Activated B cell treated with CpG ODN at 0.5 μM for 24 hours (primary cell): ENCODE measurements at regions not wholly inside any gene's neighbourhood (a gene's known extent, or its start where the extent isn't known, plus 50 kb on each side); places are given as distances from the start of the nearest gene placed in this dataset.

Source experiments
- ATAC-seq: fragments of 200-7000 bp; cut with Tn5 transposase; one replicate; pipeline ENCODE4 v1.10.0; 2021; ENCODE audit warnings: low read depth, mild to moderate bottlenecking, moderate library complexity
- CTCF ChIA-PET: fragments of 350-600 bp; sonication (Branson Sonifier 250); formaldehyde crosslinking; loops from one replicate; lab custom pipeline; 2021; ENCODE audit warnings: antibody characterized with exemption; lab: Charles Lee
- POLR2A ChIA-PET: fragments of 350-600 bp; sonication (Branson Sonifier 250); formaldehyde crosslinking; loops from one replicate; lab custom pipeline; 2021; ENCODE audit warnings: antibody characterized with exemption; lab: Charles Lee
- DNase-seq: peaks from one replicate; pipeline ENCODE4 v3.0.0; 2022
- H3K27ac Mint-ChIP-seq: one replicate; pipeline ENCODE4 v1.8.0; 2020; ENCODE audit warnings: mixed read lengths
- H3K27me3 Mint-ChIP-seq: one replicate; pipeline ENCODE4 v1.8.0; 2021; ENCODE audit warnings: mixed read lengths
- H3K36me3 Mint-ChIP-seq: one replicate; pipeline ENCODE4 v1.8.0; 2021; ENCODE audit warnings: low read depth, mixed read lengths
- H3K4me1 Mint-ChIP-seq: one replicate; pipeline ENCODE4 v1.8.0; 2021; ENCODE audit warnings: mixed read lengths
- H3K4me3 Mint-ChIP-seq: one replicate; pipeline ENCODE4 v1.8.0; 2020; ENCODE audit warnings: mild to moderate bottlenecking, mixed read lengths
- H3K9me3 Mint-ChIP-seq: one replicate; pipeline ENCODE4 v1.8.0; 2020; ENCODE audit warnings: mixed read lengths
- intact Hi-C: fragments of 100-400 bp; cut with micrococcal nuclease; formaldehyde crosslinking; loops from one replicate; pipeline ENCODE4 v1.15.1; 2024
- TF ChIP-seq, protein P1 (sequence below): fragments of 200-600 bp; IDR thresholded peaks from one replicate; pipeline ENCODE4 v1.8.0; 2022; ENCODE audit warnings: antibody characterized with exemption, mild to moderate bottlenecking

DNA sequence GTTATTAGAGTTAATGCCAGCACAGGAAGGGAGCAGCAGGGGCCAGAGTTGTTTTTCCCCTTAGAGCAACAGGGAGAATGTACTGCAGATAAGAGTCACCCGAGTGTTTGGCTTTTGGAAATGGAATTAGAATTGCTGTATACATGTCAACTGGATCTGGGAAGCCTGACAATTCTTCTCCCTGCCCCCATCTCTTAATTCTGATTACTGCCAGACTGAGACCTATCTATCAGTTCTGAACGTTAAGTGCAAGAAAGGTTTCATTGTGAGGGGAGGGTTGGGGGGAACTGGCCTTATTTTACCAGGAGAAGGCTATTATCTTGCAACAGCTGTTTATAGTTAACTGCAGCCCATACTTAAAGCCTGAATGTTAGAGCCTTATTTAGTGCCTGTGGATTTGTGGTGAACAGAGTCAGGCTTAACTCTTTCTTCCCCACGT is 424.5 kb upstream of the CDH11 start:
- POLR2A ChIA-PET = no interaction called here
- TF ChIP-seq, protein P1, sequence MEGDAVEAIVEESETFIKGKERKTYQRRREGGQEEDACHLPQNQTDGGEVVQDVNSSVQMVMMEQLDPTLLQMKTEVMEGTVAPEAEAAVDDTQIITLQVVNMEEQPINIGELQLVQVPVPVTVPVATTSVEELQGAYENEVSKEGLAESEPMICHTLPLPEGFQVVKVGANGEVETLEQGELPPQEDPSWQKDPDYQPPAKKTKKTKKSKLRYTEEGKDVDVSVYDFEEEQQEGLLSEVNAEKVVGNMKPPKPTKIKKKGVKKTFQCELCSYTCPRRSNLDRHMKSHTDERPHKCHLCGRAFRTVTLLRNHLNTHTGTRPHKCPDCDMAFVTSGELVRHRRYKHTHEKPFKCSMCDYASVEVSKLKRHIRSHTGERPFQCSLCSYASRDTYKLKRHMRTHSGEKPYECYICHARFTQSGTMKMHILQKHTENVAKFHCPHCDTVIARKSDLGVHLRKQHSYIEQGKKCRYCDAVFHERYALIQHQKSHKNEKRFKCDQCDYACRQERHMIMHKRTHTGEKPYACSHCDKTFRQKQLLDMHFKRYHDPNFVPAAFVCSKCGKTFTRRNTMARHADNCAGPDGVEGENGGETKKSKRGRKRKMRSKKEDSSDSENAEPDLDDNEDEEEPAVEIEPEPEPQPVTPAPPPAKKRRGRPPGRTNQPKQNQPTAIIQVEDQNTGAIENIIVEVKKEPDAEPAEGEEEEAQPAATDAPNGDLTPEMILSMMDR = no peak
- H3K4me3 Mint-ChIP-seq = no peak overlapping the region
- H3K27me3 Mint-ChIP-seq = no peaks in the 10 kb centered on the region
- no peak overlapping the region for H3K27ac Mint-ChIP-seq
- intact Hi-C loops = no loop called here
- ATAC-seq = no peak
- CTCF ChIA-PET = no interaction called here
- H3K9me3 Mint-ChIP-seq = peaks cover 4% of the 10 kb centered on the region
- no peaks in the 10 kb centered on the region for H3K36me3 Mint-ChIP-seq
- H3K4me1 Mint-ChIP-seq = no peaks in the 10 kb centered on the region
- DNase-seq = no peak

DNA sequence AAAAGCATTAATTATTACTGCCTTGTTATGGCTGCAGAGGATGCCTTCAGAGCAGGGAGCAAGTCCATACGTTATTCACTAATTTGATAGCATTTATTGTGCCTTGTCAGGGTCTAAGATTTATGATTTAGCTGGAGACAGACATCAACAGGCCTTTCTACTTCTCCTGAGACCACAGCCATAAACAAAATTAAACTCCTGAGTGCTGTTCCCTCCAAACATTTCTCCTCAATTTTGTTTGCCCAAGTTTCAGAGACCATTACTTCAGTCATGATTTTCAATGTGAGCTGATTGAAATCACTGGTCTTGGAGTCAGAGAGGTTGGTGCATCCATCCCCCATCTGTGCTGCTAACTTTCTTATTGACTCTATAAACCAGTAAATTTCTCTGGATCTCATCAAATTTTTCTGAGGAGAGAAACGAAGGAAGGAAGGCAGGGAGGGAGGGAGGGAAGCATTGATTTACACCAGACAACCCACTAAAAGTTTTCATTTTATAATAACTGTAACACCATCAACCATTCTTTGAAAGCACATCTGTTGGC is 423.6 kb upstream of the CDH11 start:
- Mint-ChIP-seq H3K36me3 (no peaks in the 10 kb centered on the region), H3K4me3 (no peak overlapping the region), H3K4me1 (no peaks in the 10 kb centered on the region), H3K9me3 (peaks cover 3% of the 10 kb centered on the region), H3K27ac (no peak overlapping the region), H3K27me3 (no peaks in the 10 kb centered on the region)
- ATAC-seq (no peak), DNase-seq (no peak)
- CTCF ChIA-PET = no interaction called here
- intact Hi-C loops = no loop called here
- TF ChIP-seq, protein P1 = no peak
- POLR2A ChIA-PET = no interaction called here

DNA sequence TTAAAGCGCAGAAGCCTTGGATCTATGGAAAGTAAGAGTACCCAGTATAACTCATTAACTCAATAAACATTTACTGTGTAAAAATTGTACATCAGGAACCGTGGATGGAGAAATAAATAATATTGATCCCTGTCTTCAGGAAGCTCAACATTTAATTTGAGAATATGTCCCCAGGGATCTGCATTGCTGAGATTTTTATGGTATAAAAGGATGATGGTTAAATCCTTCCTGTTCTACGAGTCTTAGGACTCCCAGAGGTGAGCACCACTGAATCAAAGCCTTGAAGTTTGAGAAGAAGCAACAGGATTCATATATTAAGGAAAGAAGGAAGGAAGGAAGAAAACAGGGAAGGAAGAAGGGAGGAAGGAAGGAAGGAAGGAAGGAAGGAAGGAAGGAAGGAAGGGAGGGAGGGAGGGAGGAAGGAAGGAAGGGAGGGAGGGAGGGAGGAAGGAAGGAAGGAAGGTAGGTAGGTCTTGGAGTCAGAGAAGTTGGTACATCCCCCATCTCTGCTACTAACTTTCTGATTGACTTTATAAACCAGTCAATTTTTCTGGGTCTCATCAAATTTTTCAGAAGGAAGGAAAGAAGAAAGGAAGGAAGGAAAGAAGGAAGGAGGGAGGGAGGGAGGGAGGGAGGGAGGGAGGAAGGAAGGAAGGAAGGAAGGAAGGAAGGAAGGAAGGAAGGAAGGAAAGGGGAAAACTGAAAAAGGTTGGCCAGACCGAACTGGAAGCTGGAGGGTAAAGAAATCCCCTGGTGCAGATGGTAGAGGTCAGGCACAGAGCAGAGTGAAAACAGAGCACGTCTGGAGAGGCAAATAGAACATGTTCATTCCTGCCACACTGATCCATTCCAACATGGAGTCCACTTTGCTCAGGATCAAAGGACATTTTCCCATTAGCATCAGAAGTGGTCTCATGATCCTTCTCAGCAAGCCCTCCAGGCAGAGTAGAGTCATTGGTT is 422.2 kb upstream of the CDH11 start:
- no peak for ATAC-seq
- ChIA-PET CTCF (no interaction called here), POLR2A (no interaction called here)
- H3K27me3 Mint-ChIP-seq = no peaks in the 10 kb centered on the region
- no peaks in the 10 kb centered on the region for H3K36me3 Mint-ChIP-seq
- TF ChIP-seq, protein P1 = no peak
- intact Hi-C loops = no loop called here
- H3K9me3 Mint-ChIP-seq = no peaks in the 10 kb centered on the region
- no peak for DNase-seq
- no peak overlapping the region for H3K4me3 Mint-ChIP-seq
- H3K4me1 Mint-ChIP-seq = no peaks in the 10 kb centered on the region
- H3K27ac Mint-ChIP-seq = no peak overlapping the region

DNA sequence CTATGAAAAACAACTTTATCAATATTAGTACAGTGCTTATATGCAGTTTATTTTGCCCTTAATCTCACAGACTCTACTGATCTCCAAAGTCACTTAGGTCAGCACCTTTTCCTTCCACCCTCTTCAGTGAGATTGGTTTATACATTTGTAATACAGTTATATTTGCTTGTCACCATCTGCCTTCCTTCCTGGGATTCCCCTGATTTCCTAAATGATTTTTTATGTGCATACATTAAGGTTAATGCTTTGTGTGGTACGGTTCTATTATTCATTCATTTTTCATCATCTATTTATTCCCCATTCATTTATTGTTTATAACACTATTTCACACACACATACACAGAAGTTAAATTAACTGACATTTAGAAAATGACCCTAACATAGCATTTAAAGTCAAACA is 419.8 kb upstream of the CDH11 start:
- Mint-ChIP-seq H3K4me1 (no peaks in the 10 kb centered on the region), H3K9me3 (peaks cover 3% of the 10 kb centered on the region), H3K27me3 (no peaks in the 10 kb centered on the region), H3K36me3 (no peaks in the 10 kb centered on the region), H3K4me3 (no peak overlapping the region), H3K27ac (no peak overlapping the region)
- no peak for ATAC-seq
- ChIA-PET POLR2A (no interaction called here), CTCF (no interaction called here)
- DNase-seq = no peak
- TF ChIP-seq, protein P1 = no peak
- intact Hi-C loops = no loop called here

DNA sequence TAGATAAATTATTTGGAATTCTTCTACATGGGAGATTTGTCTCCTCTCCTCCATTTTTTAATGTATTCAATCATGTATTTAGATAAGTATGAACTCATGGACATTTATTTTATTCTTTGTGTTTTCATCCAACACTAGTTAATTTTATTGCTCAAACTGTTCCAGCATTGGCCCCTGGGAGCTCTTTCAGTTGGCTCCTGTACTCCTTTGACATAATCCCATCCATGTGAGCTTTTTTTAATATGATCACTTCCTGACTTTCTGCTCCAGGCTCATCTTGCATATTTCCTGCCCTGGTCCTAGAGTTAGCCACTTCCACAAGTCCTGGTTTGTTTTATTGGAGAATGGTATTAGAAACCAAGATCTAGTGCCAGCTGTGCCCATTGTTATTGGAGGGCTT is 419.0 kb upstream of the CDH11 start:
- ChIA-PET POLR2A (no interaction called here), CTCF (no interaction called here)
- Mint-ChIP-seq H3K4me3 (no peak overlapping the region), H3K27me3 (no peaks in the 10 kb centered on the region), H3K27ac (no peak overlapping the region), H3K4me1 (no peaks in the 10 kb centered on the region), H3K9me3 (peaks cover 5% of the 10 kb centered on the region), H3K36me3 (no peaks in the 10 kb centered on the region)
- intact Hi-C loops = no loop called here
- TF ChIP-seq, protein P1 = no peak
- no peak for ATAC-seq
- no peak for DNase-seq
